ENCODE measurements at regions not wholly inside any gene's neighbourhood (a gene's known extent, or its start where the extent isn't known, plus 50 kb on each side); places are given as distances from the start of the nearest gene placed in this dataset.

DNA sequence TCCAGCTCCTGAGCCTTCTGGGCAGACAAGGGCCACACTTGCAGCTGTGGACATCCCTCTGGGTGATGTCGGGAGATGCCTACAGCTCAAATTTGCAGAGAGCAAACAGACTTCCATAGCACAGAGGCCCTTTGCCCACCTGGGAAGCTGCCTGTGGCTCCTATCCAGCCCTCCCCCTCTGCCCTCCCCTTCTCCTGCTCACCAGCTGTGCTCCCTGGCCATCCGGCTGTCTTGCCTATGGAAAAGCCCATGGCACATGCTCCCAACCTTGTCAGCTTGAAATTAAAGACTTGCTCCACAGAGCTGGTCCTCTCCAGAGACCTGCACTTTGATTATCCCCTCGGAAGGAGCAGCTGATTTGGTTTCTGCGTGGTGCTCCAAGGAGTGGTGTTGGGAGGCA is 118.9 kb upstream of the NECTIN1 start:
- DNase-seq, result no peak

DNA sequence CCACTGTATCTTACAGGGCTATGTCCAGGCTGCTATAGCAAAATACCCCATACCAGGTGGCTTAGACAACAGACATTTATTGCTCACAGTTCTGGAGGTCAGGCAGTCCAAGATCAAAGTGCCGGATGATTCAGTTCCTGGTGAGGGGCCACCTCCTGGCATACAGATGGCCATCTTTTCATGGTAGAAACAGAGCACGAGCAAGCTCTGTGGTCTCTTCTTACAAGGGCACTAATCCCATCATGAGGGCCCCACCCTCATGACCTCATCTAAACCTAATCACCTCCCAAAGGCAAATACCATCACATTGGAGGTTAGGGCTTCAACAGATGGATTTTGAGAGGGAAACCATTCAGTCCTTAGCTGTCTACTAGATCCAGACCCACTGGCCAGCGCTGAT is 117.4 kb upstream of the NECTIN1 start:
- DNase-seq, result no peak

DNA sequence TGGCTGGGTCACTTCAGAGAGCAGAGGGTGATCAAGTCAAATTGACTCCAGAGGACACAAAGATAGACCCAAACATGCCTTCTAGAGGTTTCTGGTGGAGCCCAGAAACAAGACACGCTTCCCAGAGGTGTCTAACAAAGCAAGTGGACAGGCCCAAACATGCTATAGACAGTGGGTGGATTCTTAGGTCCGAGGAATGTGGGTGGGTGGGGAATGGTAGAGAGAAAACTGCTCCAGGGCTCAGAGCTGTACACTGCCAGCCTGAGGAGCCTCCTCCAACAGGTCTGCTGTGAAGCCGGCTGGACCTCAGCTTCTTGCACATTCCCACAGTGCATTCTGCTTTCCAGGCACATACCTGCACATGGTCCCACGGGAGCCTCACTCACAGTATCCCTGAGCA is 116.8 kb upstream of the NECTIN1 start:
- no peak for DNase-seq

DNA sequence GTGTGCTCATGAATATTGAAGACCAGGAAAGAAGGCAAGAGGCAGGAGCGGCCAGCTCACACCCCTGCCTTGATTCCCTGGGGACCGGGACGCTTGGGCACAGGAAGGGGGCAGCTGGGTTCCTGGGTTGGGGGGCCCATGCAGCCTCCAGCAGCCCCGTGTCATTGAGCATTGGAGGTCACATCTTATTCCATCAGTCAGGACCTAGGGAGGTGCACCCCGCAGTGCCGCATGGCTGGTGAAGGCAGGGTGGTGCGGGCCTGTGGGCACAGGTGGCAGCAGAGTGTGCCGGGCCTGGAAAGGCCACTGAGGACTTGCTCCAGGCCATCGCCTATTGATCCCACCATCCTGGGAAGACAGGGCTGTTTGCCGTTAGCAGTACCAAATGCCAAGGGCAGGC is 116.3 kb upstream of the NECTIN1 start:
- no peak for DNase-seq

DNA sequence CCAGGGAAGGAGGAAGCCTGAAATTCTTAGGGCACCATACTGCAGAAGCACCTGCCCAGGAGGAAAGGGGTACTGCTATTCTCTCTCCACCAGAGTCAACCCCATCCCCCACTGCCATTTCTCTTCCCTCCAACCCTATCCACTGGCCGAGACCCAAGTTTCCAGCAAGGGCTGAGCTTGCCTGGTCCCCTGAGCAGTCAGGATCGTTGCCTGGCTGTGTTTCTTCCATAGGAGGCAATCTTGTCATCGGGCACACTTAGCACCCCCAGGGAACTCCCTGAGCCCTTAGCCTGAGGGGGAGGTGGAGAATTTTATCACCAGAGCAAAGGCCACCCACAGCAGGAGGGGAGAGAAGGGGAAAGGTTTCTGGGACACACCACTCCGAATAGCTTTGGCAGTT is 115.8 kb upstream of the NECTIN1 start:
- DNase-seq, result no peak

DNA sequence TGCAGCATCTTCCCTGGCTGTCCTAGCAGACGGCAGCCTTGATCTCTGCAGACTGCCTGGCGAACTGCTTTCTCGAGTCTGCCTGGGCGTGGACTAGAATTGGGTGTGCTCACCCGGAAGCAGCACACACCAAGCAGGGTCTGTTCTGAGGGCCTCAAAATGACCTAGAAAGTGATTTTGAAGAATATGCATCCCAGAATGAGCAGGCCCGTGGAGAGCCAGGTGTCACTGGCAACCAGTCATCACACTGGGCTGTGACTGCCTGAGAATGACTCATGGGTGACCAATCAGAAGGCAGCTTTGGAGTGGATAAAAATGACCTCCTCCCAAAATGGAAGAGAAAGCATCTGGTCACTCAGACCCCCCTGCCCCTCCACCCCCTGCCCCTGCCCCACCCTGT is 114.9 kb upstream of the NECTIN1 start:
- no peak for DNase-seq

DNA sequence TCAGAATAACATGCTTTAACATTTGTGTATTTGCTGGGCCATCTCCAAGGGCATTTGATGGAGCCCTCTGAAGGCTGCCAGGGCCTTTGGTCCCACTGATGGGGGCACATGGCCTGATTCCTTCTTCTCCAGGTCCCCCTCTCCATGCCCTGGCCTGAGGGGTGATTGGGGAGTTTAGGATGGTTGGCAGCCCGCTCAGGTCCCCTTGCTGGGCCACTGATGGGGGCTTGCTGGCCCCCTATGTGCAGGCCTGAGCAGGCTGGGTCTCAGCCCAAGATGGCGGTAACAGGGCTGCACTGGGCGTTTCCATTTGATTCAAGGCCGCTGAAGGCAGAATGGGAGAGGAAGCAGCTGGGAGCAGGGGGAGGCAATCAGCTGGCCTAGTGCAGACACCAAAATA is 113.7 kb upstream of the NECTIN1 start:
- DNase-seq, result no peak

DNA sequence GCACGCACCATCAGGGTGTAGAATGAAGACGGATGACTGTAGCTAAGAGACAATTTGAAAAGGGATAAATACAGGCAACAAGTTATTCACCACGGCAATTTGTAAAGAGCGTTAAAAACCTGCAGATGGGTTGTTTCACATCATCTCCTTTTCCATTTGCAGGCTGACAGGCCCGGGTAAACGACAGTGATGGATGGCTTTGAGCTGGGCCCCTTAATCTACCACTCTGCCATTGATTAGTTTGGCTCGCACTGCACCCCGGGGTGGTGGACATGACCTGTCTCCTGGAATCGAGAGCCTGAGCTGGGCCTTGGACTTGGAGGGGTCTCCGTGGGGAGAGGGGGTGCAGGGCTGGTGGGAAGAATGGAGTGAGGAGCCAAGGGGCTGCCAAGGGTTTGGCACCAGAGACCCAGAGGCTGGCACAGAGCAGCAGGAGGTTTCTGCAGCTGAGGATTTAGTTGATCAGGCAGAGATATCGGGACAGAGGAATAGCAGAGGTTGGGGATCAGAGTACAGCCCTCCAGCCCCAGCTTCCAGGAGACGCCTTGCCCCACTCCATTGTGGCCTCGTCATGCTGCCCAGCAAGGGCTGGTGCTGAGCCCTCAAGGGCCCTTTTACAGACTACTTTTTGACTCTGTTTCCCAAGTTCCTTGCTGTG is 110.6 kb upstream of the NECTIN1 start:
- no peak for DNase-seq

DNA sequence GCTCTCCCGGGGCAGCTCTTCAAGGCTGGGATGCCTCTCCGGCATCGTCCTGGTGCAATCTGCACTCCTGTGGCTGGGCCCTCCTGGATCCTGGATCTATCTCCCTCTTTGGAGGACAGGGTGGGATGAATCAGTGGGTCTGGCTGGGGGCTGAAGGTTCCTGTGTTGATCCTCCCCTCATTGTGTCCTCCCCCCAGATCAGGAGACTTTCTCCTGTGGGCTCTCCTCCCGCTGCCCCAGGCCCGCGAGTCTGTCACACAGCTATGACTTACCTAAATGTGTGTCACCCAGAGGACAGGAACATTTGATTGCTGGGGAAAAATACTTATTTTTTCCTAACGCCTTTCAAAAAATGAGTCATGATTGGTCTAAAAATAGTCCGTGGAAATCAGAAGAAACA is 106.8 kb upstream of the NECTIN1 start:
- DNase-seq, result no peak

DNA sequence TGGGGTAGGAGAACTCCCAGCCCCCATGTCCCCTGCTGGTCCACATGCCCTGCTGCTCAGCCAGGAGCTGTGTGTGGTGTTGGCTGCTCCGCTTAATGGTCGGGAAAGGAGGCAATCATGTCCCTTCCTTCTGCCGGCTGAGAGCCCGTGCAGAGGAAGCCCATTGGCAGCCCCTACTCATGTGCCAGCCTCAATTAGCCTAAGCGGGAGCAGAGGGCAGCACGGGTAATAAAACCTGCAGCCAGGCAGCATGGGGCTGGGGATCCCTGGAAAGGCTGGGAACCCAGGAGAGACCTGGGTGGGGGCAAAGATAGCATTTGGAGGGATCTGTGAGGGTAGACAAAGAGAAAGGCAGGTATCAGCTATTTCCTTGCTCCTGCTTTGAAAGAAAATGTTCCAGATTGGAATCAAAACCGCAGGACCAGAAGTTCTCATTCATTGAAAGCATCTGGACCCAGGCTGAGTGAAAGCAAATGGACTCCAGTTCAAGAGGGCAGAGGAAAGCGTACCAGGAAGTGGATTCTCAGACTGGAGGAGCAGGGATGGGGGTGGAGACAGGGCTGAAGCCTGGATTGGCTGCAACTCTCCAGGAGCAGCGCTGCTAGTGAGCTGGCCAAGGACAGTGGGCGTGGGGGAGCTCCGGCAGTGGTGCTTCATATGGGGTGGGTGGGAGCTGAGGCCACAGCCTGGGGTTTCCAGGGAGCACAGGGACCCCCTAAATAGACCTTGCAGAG is 103.4 kb upstream of the NECTIN1 start:
- DNase-seq, result no peak

DNA sequence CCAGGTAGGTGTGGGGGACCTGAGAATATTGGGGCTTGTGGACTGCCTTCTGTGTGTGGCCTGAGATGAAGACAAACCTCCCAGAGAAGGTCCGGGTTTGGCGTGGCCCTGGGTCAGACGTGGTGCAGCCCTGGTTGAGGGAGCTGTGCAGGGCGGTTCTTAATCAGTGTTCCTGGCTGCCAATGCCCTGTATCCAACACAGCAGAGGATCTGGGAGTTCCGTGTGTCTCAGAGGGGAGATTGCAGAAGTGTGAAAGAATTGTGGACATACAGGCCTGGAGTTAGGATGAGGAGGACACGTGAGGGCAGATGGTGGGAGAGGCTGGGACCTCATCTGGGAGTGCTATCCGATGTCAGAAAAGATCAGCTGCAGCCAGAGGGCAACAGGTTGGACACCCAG is 102.0 kb upstream of the NECTIN1 start:
- no peak for DNase-seq

DNA sequence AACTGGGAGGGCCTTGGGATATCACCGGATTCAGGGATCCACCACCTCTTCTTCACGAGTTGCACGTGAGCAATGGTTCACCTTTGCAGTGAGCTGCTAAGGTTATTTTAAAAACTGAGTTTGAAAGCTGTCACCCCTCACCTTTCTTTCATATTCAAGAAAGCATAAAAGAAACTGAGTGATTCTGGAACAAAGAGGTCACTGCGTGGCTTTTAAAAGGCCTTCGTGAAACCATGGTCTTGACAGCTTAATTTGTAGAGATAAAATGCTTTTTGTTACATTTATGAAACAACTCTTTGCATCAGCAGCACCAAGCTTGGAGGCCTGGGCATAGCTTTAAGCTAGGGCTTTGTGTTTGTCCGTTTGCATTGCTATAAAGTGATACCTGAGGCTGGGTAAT is 101.4 kb upstream of the NECTIN1 start:
- DNase-seq, result no peak

DNA sequence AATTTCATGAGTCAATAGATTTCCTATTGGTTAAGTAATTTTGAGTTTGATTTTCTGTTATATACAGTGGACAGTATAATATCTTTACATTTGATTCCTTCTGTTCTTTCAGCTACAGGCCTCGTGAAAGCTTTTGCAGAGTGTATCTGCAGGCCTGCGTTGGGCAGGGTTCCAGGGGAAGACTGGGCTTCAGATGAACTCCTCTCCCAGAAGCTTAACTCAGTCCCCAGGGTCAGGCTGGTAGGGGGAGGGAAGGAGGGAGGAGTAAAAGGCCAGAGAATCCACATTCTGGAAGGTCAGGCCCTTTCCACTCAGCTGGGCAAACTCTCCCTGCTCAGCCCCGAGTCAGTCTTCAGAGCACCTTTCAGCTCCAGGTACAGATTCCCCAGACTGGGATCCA is 100.4 kb upstream of the NECTIN1 start:
- DNase-seq, result no peak

DNA sequence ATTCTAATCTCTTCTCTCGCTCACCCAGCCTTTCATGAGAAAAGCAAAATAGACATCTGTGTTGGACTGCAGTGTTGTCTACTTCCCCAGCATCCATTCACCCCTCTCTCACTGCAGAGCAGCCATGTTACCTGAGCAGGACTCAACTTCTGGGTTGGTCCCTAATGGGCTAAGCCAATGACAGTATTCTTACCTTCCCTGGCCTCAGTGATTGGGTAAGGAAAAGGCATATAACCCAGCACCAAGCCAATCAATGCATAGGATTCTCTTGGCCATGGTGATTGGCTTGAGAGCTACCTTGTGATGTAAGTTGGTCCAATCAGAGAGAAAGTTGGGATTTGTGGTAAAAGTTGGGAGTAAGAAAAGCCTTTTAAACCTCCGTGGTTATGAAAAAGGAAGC is 99.8 kb upstream of the NECTIN1 start:
- no peak for DNase-seq

DNA sequence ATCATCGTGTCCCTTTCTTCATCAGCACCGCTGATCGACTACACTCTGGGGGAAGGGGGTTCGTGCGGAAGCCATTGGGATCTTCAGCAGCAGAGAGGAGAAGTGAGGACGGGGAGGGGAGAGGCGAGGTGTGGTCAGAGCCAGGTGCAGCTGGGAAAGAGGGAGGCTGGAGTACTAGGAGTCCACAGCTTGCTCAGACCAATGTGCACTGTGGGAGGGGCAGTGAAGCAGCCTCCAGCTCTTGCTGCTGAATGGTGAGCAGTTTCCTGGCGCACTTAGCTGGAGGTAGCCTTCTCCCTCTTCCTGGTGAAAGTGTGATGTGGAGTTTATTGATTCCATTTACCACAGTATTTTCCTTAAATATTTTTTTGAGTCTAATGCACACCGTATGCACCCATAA is 99.0 kb upstream of the NECTIN1 start:
- DNase-seq, result no peak

DNA sequence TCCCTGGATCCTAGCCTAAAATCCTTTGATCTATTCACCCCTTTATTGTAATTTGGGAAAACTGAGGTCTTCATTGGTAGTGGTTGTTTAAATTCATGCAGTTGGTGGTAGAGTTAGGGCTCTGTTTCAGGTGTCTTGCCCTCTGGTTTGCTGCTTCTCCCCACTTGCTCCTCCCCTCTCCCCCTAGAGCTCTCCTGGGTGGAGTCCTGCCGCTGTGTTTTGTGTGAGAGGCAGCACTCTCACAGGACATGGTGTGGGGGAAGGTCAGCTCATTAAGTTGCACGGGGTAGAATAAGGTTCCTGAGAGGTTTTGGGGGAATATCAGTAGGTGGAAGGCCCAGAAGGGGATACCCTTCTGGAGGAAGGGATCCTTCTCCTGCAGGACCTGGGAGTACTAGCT is 98.1 kb upstream of the NECTIN1 start:
- DNase-seq, result no peak

DNA sequence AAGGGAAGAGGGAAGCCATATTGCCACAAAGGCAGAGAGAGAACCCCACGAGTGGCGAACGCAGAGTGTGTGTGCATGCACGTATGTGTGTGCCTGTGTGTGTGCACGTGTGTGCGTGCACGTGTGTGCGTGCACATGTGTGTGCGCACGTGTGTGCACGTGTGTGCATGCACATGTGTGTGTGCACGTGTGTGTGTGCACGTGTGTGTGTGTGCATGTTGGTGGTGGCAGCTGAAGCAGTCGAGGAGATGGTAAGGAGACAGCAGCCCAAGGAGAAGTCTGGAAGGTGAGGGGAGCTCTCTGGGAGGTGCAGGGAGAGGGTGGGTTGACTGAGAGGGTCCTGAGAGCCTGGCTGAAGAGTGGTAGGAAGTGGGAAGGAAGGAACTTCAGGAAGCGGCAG is 94.1 kb upstream of the NECTIN1 start:
- no peak for DNase-seq

DNA sequence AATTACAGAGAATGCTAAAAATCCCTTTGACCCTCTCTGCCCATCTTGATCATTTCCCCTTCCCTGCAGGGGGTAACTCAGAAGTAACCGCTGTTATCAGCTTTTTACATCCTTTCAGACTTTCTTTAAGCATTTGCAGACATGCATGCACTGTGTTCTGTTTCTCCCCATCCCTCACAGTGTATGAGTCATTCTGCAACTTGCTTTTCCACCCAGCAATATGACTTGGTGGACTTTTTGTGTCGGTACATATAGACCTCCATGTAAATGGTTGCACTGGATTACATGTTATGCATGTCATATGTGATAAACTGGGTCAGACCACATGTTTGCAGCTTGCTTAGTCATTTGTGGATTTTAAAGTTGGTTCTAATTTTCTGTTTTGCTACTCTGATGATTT is 87.7 kb upstream of the NECTIN1 start:
- no peak for DNase-seq

DNA sequence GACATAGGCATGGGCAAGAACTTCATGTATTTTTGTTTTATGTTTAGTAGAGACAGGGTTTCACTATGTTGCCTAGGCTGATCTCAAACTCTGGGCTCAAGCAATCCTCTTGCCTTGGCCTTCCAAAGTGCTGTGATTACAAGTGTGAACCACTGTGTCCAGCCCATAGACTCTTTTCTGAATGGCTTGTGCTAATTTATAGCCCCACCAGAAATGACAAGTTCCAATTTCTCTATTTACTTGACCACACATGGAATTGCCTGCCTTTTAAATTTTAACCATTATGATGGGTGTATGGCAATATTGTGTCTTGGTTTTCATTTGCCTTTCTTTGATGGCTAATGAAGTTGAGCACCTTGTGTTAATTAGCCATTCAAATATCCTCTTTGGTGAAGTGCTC is 85.8 kb upstream of the NECTIN1 start:
- no peak for DNase-seq

DNA sequence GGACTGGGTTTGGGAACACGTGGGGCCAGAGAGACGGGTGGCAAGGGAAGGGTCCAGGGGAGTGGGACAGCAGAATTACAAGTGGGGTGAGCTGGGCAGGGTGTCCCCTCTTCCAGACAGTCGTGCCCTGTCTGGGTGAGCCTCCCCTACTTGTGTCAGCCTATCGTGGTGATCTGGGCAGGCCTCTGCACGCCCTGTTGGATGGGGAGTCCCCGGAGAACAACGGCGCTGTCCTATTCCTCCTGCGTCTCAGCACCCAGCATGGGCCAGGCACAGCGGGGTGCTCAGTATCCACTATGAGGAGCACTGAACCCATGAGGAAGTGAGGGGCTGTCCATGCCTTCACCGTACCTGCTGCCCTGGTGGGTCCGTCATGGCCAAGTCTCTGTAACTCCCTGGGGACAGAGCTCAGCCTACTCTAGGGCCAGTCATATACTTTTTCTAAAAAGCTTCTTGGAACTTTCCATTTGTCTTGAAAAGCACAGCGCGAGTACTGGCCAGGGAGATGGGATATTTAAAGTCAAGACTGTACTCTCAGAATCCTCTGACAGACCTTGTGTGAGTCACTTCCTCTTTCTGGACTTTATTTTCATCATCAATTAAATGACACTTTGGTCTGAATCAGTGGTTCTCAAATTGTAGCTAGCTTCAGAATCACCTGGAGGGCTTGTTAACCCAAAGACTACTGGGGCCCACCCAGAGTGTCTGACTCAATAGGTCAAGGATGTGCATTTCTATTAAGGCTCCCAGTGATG is 81.7 kb upstream of the NECTIN1 start:
- no peak for DNase-seq

DNA sequence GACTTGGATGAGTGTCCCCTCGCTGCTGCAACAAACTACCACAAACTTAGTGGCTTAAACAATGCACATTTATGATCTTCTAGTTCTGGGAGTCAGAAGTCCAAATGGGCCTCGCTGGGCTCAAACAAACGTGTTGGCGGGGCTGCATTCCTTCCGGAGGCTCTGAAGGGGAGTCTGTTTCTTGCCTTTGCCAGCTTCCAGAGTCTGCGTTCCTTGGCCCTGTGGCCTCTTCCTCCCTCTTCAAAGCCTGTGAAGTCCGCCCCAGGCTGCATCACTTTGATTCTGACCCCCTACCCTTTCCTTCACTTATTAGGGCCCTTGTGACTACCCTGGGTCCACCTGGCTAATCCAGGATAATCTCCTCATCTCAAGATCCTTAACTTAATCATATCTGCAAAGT is 80.3 kb upstream of the NECTIN1 start:
- DNase-seq, result no peak

DNA sequence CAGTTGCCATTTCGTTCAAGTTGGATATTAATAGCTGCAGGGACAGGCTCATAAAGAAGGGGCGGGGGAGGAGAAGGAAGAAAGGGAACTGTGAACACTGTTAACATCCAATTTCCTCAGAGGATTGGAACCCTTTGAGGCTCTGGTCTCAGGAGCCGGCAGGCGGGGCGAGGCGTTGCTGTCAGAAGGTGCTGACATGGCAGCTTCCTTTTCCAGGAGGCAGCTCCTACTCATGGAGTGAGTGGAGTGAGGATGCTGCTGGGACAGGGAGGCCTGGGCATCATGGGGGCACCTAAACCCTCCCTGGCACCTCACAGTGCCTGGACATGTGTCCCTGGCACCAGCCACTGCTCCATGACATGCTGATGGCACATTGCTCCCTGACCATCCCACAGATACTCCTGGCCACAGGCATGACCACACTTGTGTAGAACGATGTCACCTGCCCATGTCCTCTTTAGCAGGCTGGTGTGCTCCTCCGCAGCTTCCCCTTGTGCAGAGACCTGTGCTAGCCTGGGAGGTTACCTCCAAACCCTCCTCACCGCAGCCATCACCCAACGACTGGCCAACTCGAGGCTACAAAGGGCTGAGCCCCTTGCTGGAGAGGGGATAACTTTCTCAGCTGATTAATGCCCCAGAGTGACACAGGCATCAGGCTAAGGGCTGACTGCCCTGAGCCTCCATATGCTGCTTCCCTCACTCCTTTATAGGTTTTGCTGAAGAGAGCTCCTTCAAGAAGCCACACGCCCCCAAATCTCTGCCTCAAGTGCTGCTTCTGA is 79.6 kb upstream of the NECTIN1 start:
- DNase-seq, result no peak

DNA sequence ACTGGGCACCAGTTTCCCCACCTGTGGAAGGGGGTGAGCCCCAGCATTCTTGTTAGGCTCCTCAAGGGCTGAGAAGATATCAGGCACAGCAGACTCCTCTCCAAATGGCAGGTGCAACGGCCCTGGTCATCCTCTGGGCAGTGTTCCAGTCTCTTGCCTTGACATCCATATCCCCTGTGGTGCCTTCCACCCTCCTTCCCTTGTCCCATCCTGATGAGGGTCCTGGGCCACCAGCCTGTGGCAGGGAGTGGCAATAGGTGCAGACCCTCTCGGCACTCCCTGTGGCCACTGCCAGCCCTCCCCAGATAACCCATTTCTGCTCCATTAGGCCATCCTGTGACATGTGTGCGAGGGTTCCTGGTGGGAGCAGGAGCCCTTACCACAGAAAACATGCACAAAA is 78.8 kb upstream of the NECTIN1 start:
- DNase-seq, result no peak

DNA sequence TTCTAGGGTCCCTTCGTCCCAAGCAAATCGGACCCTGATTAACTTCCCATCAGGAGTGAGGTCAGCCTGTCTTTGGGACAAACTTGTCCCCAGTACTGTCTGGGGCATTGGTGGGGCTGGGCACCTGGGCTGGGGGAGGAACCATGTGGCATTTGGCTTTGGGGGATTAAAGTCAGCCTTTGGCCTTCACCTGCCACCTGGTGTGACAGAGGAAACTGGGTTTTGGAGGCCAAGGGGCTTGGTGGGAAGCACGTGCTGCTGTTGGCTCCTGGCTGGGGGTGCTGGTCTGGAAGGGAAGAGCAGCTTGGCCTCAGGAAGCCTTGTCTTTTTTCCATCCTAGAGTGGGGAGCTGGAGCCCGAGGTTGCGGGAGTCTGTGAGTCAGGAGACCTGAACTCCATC is 78.4 kb upstream of the NECTIN1 start:
- DNase-seq, result no peak

Data from RPMI8226 (cell line).